ENCODE measurements at regions not wholly inside any gene's neighbourhood (a gene's known extent, or its start where the extent isn't known, plus 50 kb on each side); places are given as distances from the start of the nearest gene placed in this dataset.

DNA sequence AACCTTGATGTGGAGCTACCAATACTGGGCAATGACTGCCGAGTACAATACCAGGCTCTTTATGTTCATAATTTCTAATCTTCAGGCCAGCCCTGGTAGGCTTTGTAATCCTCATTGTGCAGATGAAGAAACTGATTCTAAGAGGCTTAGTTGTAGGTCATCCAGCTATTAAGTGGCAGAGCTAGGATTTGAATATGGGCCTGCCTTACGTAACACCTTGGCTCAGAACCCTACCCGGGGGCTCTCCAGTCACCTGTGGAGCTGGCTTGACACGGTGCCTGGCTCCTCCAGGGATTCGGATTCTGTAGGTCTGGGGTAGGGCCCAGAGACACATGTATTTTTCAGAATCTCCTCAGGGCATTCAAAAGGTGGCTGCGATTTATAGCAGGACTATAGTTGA is 515.5 kb downstream of the QKI start:
- no peak for DNase-seq (ENCODE audit: low read depth)

DNA sequence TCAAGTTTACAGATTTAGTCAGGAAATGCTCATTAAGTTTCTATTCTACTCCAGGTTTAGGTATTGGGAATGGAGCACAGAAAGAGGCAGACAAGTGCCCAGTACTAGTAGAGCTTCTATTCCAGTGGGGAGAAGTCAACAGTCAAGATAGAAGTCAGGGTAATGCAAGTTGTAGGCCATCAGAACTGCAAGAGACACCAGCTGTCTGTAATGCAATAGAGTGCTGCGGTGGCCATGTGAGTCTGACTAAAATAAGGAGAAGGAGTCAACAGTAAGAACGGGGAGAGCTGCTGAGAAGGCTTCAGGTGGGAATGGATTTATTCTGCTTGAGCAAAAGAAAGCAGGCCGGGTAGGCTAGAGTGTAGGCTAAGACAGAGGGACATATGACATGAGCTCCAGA is 515.0 kb downstream of the QKI start:
- DNase-seq (ENCODE audit: low read depth), result no peak

DNA sequence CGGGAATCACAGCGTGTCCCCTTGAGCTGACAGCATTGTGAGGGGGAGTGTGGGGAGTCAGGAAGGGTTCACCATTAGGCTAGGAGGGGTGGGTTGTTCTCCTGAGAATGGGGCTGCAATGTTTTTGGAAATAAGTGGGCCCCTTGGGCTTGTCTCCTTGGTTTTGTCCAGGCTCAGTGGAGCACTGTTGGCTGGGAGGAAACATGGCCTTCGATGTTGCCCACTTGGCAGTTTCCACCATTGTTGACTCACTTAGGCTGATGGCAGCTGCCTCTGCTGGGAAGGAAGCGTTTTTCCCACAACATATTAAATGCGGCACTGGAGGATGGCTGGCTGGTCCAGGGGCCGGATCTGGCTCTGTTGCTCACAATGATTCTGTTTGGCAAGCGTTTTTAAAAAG is 512.1 kb downstream of the QKI start:
- no peak for DNase-seq (ENCODE audit: low read depth)

DNA sequence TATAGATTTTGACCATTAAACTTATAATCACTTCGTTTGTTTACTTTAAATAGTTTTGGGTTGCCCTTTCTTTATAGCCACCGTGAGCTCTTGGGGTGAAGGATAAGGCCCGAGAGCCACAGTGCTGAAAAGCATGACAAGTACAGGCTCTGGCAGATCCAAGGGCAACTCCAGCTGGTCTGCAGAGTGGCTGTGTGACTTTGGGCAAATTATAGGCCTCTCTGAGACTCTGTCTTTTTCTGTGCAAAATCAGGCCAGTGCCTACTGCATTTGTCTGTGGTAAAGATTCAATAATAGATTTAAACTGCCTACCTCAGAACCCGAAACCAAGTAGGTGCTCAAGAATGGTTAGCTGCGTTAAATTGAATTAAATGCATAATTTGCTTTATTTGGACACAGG is 511.3 kb downstream of the QKI start:
- no peak for DNase-seq (ENCODE audit: low read depth)

DNA sequence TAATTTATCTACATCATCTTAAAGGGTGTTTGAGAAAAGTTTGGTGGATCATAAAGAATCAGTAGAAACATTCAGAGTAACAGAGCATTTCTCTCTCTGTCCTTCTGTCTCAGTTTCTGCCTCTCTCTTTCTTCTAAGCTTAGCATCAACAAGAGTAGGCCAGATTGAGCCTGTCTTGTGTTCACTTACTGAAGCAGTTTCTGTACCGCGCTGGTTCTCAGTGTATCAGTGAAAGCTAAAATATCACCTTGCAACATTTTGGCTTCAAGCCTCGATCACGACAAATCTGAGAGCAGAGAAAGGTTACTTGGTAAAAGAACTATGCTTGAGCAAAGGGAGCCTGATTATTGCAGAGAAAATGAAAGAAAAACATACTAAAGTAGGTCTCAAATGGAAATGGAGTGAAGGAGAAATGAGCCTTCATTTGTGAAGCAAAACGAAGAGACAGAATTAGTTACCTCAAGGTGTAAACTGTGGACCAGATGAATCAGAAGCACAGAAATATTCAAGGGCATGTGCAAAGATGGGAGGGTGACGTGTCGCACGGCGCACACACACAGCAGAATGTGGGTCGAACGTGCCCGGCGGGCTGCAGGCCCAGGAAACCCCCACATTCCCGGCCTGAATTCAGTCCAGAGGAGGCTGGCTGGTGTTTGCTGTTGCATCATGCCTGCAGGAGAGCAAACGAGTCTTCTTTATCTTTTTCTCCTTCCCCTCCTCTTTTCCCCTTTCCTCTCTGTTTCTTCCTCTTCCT is 509.3 kb downstream of the QKI start:
- no peak for DNase-seq (ENCODE audit: low read depth)

DNA sequence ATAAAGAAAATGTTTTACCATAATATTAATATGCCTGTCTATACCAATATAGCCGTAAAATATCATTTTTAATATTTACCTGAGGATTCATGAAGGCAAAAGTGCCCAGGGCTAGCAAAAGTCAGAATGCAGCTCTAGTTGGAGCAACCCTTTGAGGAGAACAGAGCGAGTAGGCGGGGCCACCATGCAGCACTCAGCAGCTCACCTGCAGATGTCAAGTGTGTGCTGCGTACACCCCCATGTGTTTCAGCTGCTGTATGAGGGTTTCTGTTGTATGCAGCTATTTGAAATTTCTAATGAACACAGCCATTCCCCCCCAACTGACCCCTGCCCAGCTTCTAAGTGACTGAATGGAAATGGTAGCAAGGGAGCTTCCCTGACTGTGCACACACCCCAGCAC is 508.0 kb downstream of the QKI start:
- no peak for DNase-seq (ENCODE audit: low read depth)

DNA sequence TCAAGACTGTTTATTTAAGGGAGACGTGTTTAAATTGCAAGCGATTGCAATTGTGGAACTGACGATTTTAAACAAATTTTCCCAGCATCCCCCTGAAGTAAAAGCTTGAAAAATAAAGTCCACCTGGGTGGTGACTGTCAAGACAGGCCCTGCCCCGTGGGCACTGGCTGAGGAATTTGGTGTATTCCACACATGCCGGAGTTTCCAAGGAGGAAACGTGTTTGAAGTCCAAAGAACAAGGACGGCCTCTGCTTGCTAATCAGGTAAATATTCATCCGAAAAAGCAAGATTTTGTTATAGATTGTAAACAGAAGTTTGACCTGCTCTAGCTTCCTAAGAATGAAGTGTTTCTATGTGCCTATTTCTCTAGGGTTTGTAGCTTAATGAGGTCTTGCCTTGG is 505.1 kb downstream of the QKI start:
- DNase-seq (ENCODE audit: low read depth), result no peak

DNA sequence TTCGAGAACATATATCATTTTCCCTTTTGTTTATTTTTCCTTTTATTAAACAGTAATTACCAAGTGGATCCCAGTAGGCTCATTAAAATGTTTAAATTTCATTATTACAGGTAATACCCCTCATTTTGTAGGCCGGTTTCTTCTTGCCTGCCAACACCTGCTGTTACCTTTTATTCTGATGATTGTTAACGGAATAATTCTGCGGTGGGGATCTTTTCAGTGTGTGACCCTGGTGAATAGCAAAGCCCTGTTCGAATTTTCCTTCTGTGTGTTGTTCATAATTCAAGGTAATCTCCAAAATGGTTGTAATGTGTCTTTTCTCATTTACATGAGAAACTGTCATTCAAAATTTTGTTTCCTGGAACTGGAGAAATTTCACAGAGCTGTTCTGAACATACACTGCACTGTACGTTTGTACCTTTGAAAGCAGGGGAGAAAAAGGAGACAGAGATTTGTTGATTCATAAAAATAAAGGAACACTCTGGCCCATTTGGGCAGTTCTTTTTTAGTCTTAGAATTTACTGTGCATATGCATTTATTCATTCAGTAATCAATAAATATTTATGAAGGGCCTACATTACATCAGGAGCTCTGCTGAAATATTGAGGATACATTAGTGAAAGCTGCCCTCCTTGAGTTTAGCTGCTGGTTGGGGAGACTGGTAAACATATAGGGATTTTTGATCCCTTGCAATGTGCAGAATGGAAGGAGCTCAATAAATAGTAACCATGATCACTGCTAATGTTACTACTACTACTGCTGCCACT is 502.0 kb downstream of the QKI start:
- DNase-seq (ENCODE audit: low read depth), result no peak

DNA sequence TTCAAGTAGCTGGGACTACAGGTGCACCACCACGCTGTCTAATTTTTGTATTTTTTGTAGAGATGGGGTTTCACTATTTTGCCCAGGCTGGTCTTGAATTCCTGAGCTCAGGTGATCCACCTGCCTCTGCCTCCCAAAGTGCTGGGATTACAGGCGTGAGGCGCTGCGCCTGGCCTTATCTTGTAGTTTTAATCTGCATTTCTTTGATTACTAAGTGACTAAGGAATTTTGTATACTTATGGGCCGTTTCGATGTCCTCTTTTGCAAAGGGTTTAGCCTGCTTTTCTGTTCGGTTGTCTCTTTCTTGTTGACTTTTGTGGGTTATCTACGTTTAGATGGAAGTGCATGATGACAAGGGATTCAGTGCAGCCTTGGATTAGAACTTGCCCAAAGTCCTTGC is 500.6 kb downstream of the QKI start:
- DNase-seq (ENCODE audit: low read depth), result no peak

DNA sequence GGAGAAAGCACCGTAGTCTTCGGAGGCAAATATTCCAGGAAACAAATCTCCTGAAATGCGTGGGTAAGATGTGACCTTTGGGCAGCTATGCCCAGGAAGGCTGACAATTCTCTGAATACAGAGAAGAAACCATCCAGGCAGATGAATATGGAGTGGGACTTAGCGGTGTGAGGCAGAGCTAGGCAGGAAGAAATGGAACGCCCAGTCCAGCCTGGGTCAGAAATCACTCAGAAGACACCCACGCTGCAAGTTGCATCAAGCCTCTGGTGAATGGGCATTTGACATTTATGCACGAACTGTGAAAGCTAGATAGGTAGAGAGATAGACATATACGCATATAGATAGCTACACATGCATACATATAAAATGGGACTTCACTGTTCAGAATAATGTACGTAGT is 498.5 kb downstream of the QKI start:
- no peak for DNase-seq (ENCODE audit: low read depth)

DNA sequence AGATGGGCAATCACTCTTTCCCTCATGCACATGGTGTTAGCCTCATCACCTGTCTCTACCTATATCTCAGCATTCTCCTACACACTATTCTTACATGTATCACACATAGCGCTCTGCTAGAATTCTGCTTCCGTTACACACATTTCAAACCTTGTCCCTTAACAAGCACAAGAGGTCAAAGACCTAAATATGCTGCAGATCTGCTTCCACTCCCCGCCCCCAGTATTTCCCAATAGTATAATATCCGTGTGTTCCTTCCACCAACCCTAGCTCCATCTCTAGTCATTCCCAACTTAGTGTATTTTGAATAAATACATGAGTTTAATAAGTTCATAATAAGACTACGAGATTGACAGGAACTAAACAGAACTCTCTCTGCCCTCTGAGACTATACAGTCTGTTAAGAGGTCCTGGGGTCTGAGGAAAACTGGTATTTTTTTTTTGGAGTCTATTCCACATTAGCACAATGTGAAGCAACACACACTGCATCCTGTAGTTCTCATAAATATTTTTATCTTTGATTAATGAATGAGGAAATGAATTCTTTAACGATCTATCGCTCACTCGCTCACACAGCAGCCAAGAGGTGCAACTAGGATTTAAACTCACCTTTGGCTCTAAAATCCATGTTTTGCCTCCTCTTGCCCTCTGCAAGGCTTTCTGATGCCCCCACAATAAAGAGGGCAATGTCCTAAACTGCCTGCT is 491.6 kb downstream of the QKI start:
- DNase-seq (ENCODE audit: low read depth), result no peak

DNA sequence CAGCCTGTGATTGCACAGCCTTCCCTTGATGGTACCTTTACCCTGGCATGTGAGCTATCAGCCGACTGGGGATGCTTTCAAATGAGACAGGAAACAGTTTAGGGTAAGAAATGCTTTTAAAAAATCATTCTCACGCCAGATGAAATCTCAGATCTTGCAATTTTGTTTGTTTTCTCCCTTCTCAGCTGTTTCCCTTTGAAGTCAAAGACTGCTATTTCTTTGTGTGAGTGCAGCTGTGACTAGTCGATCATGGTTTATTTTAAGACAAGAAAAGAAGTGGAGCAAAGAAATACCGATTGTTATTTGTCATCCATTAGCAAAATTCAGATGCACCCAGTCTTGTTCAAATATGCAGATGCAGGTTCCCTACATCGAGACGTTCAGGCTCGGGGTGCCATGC is 489.7 kb downstream of the QKI start:
- no peak for DNase-seq (ENCODE audit: low read depth)

DNA sequence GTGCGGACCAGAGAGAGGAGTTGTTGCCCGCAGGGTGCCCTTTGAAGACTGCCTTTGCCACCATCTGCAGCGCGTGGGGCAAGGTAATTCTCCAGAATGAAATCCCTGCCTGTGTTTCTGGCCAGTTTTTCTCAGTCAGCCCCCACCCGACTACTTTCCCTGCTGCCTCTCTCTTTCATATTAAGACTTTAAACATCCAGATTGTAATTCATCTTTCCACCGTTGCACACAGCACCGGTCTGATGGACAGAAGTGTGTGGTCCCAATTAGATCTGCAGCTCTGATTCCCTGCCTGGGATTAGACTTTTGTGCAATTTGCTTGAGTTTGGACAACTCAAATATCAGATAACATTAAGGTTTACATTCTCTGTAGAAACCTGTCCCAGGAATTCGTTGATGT is 489.0 kb downstream of the QKI start:
- DNase-seq (ENCODE audit: low read depth), result no peak

DNA sequence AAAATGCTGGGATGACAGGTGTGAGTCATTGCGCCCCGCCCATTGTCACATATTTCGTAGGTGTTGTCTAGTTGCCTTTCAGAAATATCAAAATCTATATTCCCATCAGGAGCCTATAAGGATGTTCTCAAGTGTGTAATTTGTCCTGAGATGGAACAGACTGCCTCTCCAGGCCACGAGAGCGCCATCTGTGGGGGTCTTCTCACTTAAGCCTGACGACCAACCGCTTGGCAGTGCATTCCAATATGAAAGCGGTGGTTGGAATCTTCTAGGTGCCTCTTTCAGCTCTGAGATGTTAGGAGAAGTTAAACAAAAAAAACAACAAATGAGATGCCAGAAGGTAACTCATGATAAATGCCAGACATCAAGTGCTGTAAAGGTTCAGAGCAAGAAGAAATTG is 488.5 kb downstream of the QKI start:
- DNase-seq (ENCODE audit: low read depth), result no peak

DNA sequence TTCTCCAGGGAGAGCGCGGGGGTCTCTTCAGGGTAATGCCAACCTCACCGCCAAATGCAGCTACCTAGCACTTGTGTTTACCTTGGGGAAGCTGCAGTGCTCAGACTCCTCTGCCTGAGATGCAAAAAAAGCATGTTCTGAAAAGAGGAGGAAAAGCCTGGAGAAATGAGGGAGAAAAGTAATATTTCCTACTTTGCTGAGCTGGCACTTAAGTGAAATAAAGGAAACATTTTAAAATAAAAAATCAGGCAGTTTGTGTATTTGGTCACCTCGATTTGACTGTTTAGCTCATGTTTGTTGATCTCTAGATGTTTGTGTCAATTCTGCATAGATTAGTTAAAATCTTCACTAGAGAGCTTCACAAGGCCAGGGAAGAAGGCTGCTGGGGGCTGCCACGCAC is 487.2 kb downstream of the QKI start:
- DNase-seq (ENCODE audit: low read depth), result no peak

DNA sequence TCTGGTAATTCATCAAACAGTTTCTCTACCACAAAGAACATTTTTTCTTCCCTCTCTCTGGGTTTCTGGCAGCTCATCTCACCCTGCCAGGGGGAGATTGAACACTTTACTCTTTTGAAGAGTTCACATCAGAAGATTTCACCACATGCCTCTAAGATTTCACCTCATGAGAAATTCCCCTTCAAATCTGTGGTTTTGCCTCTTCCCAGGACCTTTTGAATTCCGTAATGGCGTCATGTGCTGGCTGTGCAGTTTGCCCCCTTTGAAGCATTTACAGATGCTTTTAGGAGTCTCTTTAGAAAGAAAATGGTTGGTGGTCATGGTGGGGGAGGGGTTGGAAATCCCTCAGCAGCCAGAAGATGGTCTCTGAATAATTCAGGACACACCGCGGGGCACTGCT is 486.1 kb downstream of the QKI start:
- no peak for DNase-seq (ENCODE audit: low read depth)

DNA sequence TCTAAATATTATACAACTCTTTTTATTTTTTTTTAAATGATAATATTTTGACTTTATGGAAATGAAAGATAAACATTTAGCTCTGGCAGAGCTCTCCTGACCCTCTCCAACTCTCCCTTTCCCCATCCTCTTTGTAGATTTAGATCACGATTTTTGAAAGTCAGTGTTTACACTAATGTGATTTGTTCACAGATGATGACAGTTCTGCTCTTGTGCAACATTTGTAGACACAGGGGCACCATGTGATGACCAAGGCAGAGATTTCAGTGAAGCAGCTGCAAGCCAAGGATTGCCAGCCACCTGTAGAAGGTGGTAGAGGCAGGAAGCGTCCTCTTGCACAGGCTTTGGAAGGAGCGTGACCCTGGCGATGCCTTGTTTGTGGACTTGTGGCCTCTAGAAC is 483.2 kb downstream of the QKI start:
- DNase-seq (ENCODE audit: low read depth), result no peak

DNA sequence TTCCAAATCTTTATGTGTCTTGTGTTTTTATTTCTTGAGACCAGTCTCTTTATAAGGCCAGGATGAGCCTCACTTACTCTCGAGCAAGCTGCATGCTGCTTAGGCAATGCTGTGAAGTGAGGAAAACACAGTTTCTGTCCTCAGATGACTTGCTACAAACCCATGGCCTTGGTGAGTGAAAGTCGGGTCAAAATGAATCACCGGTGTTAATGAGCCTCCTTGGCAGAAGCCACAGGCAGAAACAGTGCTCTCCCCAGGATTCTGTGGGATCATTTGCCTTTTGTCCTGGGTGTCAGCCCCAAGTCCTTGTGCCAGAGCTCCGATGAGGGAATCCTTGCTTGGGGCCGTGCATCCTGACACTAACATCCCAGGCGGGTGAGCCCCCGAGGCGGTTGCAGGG is 482.5 kb downstream of the QKI start:
- no peak for DNase-seq (ENCODE audit: low read depth)

DNA sequence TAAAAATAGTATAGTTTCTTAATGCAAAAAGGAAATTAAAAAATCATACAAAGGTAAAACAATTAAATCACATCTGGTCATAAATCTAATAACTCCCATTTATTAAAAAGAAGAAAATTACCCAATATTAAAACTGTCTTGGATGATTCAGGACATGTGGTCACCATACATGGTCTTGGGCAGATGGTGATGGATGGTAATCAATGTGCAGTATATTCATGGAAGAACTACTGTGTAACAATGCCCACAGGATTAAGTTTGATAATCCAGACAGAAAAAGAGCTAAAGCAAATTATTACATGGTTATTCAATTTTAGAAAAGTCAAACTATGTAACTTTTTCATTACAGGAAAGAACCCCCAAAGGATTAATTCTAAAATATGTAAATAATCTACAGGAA is 480.6 kb downstream of the QKI start:
- DNase-seq (ENCODE audit: low read depth), result no peak

DNA sequence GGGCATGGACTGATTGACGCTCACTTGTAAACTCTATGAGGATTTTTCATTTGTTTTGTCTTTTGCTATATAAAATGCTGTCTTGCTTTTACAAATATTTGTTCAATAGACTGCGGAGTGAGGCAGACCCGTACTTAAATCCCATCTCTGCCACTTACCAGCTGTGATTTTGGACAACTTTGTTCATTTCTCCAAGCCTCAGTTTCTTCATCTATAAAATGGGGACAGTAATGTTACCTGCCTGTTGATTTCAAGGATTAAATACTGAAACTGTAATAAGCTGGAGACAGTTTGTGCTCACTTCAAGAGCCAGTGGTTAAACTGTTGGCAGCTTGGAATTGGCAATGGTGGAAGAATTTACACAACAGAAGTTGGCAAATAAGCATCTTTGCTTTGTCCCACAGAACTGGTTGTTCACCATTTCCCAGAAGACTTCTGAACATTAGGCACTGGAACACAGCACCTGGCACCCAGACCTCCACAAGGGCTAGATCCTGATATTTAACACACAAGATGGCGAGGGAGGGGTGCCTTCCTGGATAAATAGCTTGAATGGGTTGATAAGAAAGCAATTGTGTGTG is 479.2 kb downstream of the QKI start:
- DNase-seq (ENCODE audit: low read depth), result no peak

DNA sequence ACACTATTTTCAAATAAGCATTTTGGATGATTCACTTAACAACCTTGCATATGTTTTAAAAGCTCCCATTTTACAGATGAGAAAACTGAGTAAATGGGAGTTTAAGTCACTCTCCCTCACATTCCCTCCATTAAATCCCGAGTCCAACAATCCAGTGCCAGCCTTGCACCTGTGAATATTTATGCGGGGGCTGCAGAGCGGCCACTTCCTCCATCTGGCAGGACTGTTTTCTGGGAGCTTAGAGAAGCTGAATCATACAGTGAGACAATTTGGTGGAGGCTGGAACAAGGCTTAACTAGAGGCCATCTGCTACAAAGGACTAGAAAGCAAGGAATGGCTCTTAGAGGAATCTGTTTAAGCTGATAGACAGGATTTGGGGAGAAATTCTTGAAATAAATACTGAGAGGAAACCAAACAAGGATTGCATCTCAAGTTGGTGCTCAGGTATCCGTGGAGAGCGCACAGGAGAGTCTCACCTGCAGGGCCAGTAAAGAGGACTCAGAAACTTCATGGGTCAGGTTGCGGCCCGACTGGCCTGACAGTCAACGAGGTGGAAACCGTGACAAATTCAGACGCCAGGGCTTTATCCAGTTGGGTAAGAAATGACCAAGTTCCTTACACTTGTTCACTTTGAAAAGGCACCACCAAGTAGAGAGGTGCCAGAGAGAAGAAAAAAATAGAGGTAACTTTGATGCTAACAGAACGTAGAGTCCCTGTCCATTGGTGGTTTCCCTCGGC is 478.5 kb downstream of the QKI start:
- DNase-seq (ENCODE audit: low read depth), result no peak

Data from forelimb muscle (tissue), 1 donor.